RWPE2 (cell line): ENCODE measurements at regions not wholly inside any gene's neighbourhood (a gene's known extent, or its start where the extent isn't known, plus 50 kb on each side); places are given as distances from the start of the nearest gene placed in this dataset.

Source experiments
- ATAC-seq: fragments of 200-7000 bp; cut with Tn5 transposase; 3 replicates; pipeline ENCODE4 v1.9.1; 2021; ENCODE audit warnings: low read depth
- DNase-seq: peaks from one replicate; pipeline ENCODE4 v3.0.0-alpha.2; 2020; ENCODE audit warnings: low spot score
- H3K27ac ChIP-seq: fragments of 450-650 bp; 2 replicates; pipeline ENCODE4 v1.5.1; 2017; ENCODE audit warnings: mild to moderate bottlenecking; ENCODE audit not compliant: poor library complexity, severe bottlenecking
- H3K27me3 ChIP-seq: fragments of 250-450 bp; sonication (Bioruptor Pico); 2 replicates; pipeline ENCODE4 v1.5.1; 2021; ENCODE audit warnings: mild to moderate bottlenecking, moderate library complexity; ENCODE audit not compliant: insufficient read depth, poor library complexity, severe bottlenecking
- H3K36me3 ChIP-seq: fragments of 250-450 bp; sonication (Bioruptor Pico); 2 replicates; pipeline ENCODE4 v1.5.1; 2020; ENCODE audit warnings: low read depth, mild to moderate bottlenecking, moderate library complexity
- H3K4me1 ChIP-seq: fragments of 250-450 bp; sonication (Bioruptor Pico); 2 replicates; pipeline ENCODE4 v1.5.1; 2021; ENCODE audit warnings: mild to moderate bottlenecking, moderate library complexity; ENCODE audit not compliant: insufficient read depth, poor library complexity, severe bottlenecking
- H3K4me3 ChIP-seq: fragments of 250-450 bp; sonication (Bioruptor Pico); 2 replicates; pipeline ENCODE4 v1.5.1; 2021; ENCODE audit warnings: mild to moderate bottlenecking, moderate library complexity; ENCODE audit not compliant: severe bottlenecking
- H3K9me3 ChIP-seq: fragments of 250-450 bp; sonication (Bioruptor Pico); 2 replicates; pipeline ENCODE4 v1.5.1; 2021; ENCODE audit warnings: mild to moderate bottlenecking, moderate library complexity; ENCODE audit not compliant: severe bottlenecking
- TF ChIP-seq, protein P1 (sequence below): fragments of 450-650 bp; IDR thresholded peaks from one replicate; pipeline ENCODE4 v1.5.1; 2017; ENCODE audit warnings: mild to moderate bottlenecking, moderate library complexity; ENCODE audit not compliant: poor library complexity, severe bottlenecking

GRCh38 chr18:25726298-25726697 is 364.1 kb downstream of the SS18 start:
- no peaks in the 10 kb centered on the region for H3K4me1 ChIP-seq
- H3K4me3 ChIP-seq = no peak overlapping the region
- ATAC-seq (no peak), DNase-seq (no peak)
- H3K36me3 ChIP-seq = no peaks in the 10 kb centered on the region
- TF ChIP-seq, protein P1, sequence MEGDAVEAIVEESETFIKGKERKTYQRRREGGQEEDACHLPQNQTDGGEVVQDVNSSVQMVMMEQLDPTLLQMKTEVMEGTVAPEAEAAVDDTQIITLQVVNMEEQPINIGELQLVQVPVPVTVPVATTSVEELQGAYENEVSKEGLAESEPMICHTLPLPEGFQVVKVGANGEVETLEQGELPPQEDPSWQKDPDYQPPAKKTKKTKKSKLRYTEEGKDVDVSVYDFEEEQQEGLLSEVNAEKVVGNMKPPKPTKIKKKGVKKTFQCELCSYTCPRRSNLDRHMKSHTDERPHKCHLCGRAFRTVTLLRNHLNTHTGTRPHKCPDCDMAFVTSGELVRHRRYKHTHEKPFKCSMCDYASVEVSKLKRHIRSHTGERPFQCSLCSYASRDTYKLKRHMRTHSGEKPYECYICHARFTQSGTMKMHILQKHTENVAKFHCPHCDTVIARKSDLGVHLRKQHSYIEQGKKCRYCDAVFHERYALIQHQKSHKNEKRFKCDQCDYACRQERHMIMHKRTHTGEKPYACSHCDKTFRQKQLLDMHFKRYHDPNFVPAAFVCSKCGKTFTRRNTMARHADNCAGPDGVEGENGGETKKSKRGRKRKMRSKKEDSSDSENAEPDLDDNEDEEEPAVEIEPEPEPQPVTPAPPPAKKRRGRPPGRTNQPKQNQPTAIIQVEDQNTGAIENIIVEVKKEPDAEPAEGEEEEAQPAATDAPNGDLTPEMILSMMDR = no peak
- H3K27ac ChIP-seq = no peak overlapping the region
- H3K27me3 ChIP-seq = no peaks in the 10 kb centered on the region
- no peaks in the 10 kb centered on the region for H3K9me3 ChIP-seq

- Histone ChIP-seq H3K9me3 (no peaks in the 10 kb centered on the region), H3K27ac (no peak overlapping the region), H3K27me3 (no peaks in the 10 kb centered on the region), H3K4me3 (no peak overlapping the region), H3K36me3 (no peaks in the 10 kb centered on the region), H3K4me1 (no peaks in the 10 kb centered on the region)
- ATAC-seq (no peak), DNase-seq (no peak)
- TF ChIP-seq, protein P1 = no peak
Observed at GRCh38 chr18:25725501-25725900, 364.9 kb downstream of the SS18 start.

DNA sequence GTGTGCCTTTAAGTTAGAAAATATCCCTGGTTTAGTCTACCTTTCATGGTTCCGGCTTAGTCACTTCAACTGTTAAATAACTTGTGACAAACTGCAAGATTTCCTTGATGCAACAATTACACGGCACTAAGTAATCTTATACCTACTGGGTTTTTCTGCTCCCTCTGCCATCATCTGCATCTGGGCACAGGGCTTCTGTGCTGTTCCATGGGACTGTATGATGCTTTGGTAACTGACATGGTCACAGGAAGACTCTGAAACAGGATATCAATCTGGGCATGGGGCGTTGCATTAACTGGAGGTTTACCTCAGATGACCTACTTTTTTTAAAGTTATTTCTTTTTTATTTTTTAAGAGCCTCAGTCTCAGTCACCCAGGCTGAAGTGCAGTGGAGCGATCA is 365.4 kb downstream of the SS18 start:
- TF ChIP-seq, protein P1 = no peak
- H3K4me1 ChIP-seq = no peaks in the 10 kb centered on the region
- H3K9me3 ChIP-seq = no peaks in the 10 kb centered on the region
- ATAC-seq = no peak
- DNase-seq = no peak
- no peak overlapping the region for H3K4me3 ChIP-seq
- H3K36me3 ChIP-seq = no peaks in the 10 kb centered on the region
- no peak overlapping the region for H3K27ac ChIP-seq
- H3K27me3 ChIP-seq = no peaks in the 10 kb centered on the region

DNA sequence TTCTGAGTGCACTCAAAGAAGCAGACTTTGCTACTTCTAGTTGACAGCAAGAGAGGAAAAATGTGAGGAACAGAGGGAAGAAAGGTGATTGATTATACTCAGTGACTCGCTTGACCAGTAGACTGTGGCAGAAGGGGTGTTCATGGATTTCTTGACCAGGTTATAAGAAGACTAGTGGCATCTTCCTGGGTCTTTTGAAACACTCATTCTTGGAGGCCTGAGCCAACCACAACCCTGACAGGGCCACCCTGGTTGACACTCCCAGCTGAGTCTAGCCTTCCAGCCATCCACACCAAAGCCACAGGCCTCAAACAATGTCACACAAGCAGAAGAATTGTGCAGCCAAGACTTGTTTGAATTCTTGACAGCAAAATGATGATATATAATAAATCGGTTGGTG is 366.3 kb downstream of the SS18 start:
- no peak for DNase-seq
- H3K27ac ChIP-seq = no peak overlapping the region
- H3K4me1 ChIP-seq = no peaks in the 10 kb centered on the region
- H3K27me3 ChIP-seq = no peaks in the 10 kb centered on the region
- no peaks in the 10 kb centered on the region for H3K36me3 ChIP-seq
- ATAC-seq = no peak
- no peaks in the 10 kb centered on the region for H3K9me3 ChIP-seq
- no peak overlapping the region for H3K4me3 ChIP-seq
- TF ChIP-seq, protein P1 = no peak

DNA sequence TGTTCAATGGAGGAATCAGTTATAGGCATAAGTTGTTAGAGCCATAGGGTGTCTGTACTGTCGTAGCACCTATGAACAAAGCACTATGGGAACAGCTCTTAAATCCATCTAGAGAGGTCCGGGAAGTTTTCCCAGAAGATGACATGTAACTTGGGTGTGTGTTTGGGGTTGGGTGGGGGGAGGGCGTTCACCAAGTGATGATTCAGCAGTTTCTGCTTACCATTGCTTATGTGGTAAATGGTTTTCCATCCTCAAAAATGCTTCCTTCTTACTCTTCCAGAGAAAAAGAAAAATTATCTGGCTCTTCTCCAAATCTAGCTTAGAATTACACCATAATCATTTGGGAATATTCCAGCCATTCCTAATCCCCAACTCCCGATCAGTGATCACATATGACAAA is 361.1 kb upstream of the ZNF521 start:
- Histone ChIP-seq H3K27me3 (no peaks in the 10 kb centered on the region), H3K4me1 (no peaks in the 10 kb centered on the region), H3K4me3 (no peak overlapping the region), H3K27ac (no peak overlapping the region), H3K9me3 (no peaks in the 10 kb centered on the region), H3K36me3 (no peaks in the 10 kb centered on the region)
- TF ChIP-seq, protein P1 = no peak
- DNase-seq (no peak), ATAC-seq (no peak)
